ENCODE measurements at regions not wholly inside any gene's neighbourhood (a gene's known extent, or its start where the extent isn't known, plus 50 kb on each side); places are given as distances from the start of the nearest gene placed in this dataset.
A peak's percentile ranks its signal among the peaks of the same experiment; 100 is the strongest.

DNA sequence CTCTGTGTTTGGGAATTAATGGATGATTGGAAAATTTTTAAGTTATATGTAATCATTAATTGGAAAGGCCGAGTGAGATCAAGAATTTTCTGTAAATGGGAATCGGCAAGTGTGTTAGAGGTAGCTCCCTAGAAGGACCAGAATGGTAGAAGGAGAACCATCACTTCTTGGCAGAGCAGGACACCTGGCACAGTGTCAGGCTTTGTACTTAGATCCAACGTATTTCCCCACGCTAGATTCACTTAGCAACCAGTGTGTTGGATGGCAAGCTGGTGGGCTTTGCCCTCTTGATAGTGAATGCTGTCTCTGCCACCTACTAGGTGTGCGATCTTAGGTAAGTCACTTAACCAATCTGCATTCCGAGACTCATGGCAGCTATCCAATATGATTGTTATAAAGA lies 107.8 kb upstream of the ZNF438 start:
- no peak overlapping the region for H3K27ac Mint-ChIP-seq
- H3K9me3 Mint-ChIP-seq, result no peaks in the 10 kb centered on the region
- H3K36me3 Mint-ChIP-seq (ENCODE audit: low read depth), result no peaks in the 10 kb centered on the region
- H3K4me3 Mint-ChIP-seq, result no peak overlapping the region
- no peaks in the 10 kb centered on the region for H3K27me3 Mint-ChIP-seq (ENCODE audit: low read depth)
- TF ChIP-seq, protein P1, sequence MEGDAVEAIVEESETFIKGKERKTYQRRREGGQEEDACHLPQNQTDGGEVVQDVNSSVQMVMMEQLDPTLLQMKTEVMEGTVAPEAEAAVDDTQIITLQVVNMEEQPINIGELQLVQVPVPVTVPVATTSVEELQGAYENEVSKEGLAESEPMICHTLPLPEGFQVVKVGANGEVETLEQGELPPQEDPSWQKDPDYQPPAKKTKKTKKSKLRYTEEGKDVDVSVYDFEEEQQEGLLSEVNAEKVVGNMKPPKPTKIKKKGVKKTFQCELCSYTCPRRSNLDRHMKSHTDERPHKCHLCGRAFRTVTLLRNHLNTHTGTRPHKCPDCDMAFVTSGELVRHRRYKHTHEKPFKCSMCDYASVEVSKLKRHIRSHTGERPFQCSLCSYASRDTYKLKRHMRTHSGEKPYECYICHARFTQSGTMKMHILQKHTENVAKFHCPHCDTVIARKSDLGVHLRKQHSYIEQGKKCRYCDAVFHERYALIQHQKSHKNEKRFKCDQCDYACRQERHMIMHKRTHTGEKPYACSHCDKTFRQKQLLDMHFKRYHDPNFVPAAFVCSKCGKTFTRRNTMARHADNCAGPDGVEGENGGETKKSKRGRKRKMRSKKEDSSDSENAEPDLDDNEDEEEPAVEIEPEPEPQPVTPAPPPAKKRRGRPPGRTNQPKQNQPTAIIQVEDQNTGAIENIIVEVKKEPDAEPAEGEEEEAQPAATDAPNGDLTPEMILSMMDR (IDR thresholded peaks at IDR 0.05; ENCODE audit: unreplicated experiment in 3 of 3), result no peak
- H3K4me1 Mint-ChIP-seq, result peaks cover 36% of the 10 kb centered on the region

- TF ChIP-seq, protein P1 (IDR thresholded peaks at IDR 0.05; ENCODE audit: unreplicated experiment in 3 of 3), result no peak
- H3K9me3 Mint-ChIP-seq, result no peaks in the 10 kb centered on the region
- no peak overlapping the region for H3K4me3 Mint-ChIP-seq
- peak overlapping the region in 1 of 3 experiments; percentile 59 for H3K27ac Mint-ChIP-seq
- H3K36me3 Mint-ChIP-seq (ENCODE audit: low read depth), result no peaks in the 10 kb centered on the region
- peaks cover 34% of the 10 kb centered on the region for H3K4me1 Mint-ChIP-seq
- H3K27me3 Mint-ChIP-seq (ENCODE audit: low read depth), result no peaks in the 10 kb centered on the region
Observed at GRCh38 chr10:31140716-31141115, 109.1 kb upstream of the ZNF438 start.

DNA sequence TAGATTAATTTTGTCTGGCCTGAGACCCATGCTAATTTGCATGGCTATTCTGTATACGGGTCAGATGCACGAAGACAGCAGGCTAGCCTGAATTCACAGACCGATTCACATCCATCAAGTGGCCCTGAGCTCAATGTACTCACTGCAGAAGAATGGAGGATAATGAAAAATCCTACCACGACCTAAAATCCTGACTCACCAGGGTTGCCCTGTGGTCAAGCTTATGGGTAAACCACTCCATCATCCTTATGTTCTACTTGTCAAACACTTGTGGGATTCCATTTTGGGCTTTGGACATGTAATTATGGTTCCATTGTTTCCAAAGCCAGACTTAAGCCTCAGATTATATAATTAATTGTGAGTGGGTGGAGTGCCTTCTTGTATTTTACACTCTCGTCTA lies 110.4 kb upstream of the ZNF438 start:
- H3K4me3 Mint-ChIP-seq, result no peak overlapping the region
- peak overlapping the region in 2 of 3 experiments; percentile 23 to 36 for H3K27ac Mint-ChIP-seq
- H3K9me3 Mint-ChIP-seq, result no peaks in the 10 kb centered on the region
- H3K27me3 Mint-ChIP-seq (ENCODE audit: low read depth), result no peaks in the 10 kb centered on the region
- TF ChIP-seq, protein P1 (IDR thresholded peaks at IDR 0.05; ENCODE audit: unreplicated experiment in 3 of 3), result no peak
- H3K36me3 Mint-ChIP-seq (ENCODE audit: low read depth), result no peaks in the 10 kb centered on the region
- H3K4me1 Mint-ChIP-seq, result peaks cover 35% of the 10 kb centered on the region

GRCh38 chr10:31143331-31143935 lies 111.8 kb upstream of the ZNF438 start:
- no peaks in the 10 kb centered on the region for H3K27me3 Mint-ChIP-seq (ENCODE audit: low read depth)
- H3K4me1 Mint-ChIP-seq, result peaks cover 35% of the 10 kb centered on the region
- TF ChIP-seq, protein P1 (IDR thresholded peaks at IDR 0.05; ENCODE audit: unreplicated experiment in 3 of 3), result no peak
- H3K27ac Mint-ChIP-seq, result peak overlapping the region in 2 of 3 experiments; percentile 19 to 45
- H3K4me3 Mint-ChIP-seq, result no peak overlapping the region
- no peaks in the 10 kb centered on the region for H3K9me3 Mint-ChIP-seq
- H3K36me3 Mint-ChIP-seq (ENCODE audit: low read depth), result no peaks in the 10 kb centered on the region

GRCh38 chr10:31145986-31146385 lies 114.3 kb upstream of the ZNF438 start:
- Mint-ChIP-seq H3K4me1 (peaks cover 42% of the 10 kb centered on the region), H3K27ac (peak overlapping the region; percentile 91 to 98 (median 94)), H3K36me3 (ENCODE audit: low read depth) (no peaks in the 10 kb centered on the region)

More at GRCh38 chr10:31145986-31146385, 114.3 kb upstream of the ZNF438 start:
- TF ChIP-seq, protein P1 (IDR thresholded peaks at IDR 0.05; ENCODE audit: unreplicated experiment in 3 of 3), result no peak
- Mint-ChIP-seq H3K4me3 (peak overlapping the region in 1 of 3 experiments; percentile 65), H3K9me3 (no peaks in the 10 kb centered on the region), H3K27me3 (ENCODE audit: low read depth) (no peaks in the 10 kb centered on the region)
